ENCODE measurements at regions not wholly inside any gene's neighbourhood (a gene's known extent, or its start where the extent isn't known, plus 50 kb on each side); places are given as distances from the start of the nearest gene placed in this dataset.

- no peak for TF ChIP-seq CTCF (IDR thresholded peaks at IDR 0.05)
Measured at GRCh38 chr3:6447166-6447801, 413.6 kb upstream of the GRM7 start.

GRCh38 chr3:6448011-6448410, 412.9 kb upstream of the GRM7 start:
- TF ChIP-seq CTCF (IDR thresholded peaks at IDR 0.05): no peak

- no peak for TF ChIP-seq CTCF (IDR thresholded peaks at IDR 0.05)
Measured at GRCh38 chr3:6449099-6449498, 411.8 kb upstream of the GRM7 start.

GRCh38 chr3:6452974-6453373, 407.9 kb upstream of the GRM7 start:
- TF ChIP-seq CTCF (IDR thresholded peaks at IDR 0.05): no peak

GRCh38 chr3:6455031-6455430, 405.9 kb upstream of the GRM7 start:
- no peak for TF ChIP-seq CTCF (IDR thresholded peaks at IDR 0.05)

- no peak for TF ChIP-seq CTCF (IDR thresholded peaks at IDR 0.05)
Measured at GRCh38 chr3:6467186-6467585, 393.7 kb upstream of the GRM7 start.

GRCh38 chr3:6468589-6468988, 392.3 kb upstream of the GRM7 start:
- no peak for TF ChIP-seq CTCF (IDR thresholded peaks at IDR 0.05)

- no peak for TF ChIP-seq CTCF (IDR thresholded peaks at IDR 0.05)
Measured at GRCh38 chr3:6471744-6472143, 389.2 kb upstream of the GRM7 start.
